HG03060 (cell line): ENCODE measurements at regions not wholly inside any gene's neighbourhood (a gene's known extent, or its start where the extent isn't known, plus 50 kb on each side); places are given as distances from the start of the nearest gene placed in this dataset.

Source experiments
- ATAC-seq: cut with Tn5 transposase; IDR thresholded peaks from one replicate; pipeline ENCODE4 v1.9.1; 2021; ENCODE audit warnings: low read depth, moderate number of reproducible peaks; ENCODE audit not compliant: unreplicated experiment

DNA sequence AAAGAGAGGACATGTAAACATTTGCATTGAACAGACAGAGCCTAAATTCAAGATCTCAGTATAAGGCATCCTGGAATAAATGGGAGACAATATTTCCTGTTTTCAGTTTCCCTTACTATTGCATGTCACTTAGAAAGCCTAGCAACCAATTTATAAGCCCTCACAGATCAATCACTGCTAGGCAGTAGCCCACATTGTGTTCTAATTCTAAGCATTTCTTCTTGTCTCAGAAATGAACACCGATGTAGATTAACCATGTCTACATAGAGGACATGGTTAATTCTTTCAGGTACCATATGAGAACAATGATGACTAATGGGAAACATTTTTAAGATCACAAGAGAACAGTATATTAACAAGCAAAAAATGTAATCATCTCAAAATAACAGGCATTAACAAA is 79.6 kb upstream of the HMHB1 start:
- ATAC-seq: no peak

DNA sequence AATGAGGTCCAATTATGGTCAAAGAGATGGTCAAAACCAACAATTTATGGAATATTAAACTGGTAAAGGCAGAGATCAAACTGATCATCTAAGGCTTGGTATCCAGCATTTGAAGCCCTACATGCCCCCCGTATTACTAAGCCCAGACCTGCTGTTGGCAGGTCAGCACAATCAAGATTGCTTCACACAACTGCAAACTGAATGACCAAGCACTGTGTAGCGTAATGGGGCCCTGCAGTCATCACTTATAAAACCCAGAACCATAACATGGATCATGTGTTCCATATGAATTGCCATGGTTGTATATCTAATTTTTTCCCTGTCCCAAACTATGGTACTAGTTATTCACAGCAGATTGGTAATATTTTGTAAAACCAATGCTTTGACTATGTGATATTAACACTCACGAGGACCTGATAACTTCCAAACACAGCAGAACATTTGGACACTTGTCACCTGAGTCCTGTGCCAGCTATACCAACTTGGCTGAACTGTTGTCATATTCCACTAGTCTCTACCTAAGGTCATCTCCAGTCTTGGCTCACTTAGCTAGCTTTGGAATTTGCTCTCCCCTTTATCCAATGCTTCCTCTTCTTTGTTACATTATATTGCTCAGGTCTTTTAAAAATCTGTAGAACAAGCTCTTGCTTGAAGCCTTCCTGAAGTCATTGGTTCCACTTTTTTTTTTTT is 81.7 kb upstream of the HMHB1 start:
- ATAC-seq: no peak

DNA sequence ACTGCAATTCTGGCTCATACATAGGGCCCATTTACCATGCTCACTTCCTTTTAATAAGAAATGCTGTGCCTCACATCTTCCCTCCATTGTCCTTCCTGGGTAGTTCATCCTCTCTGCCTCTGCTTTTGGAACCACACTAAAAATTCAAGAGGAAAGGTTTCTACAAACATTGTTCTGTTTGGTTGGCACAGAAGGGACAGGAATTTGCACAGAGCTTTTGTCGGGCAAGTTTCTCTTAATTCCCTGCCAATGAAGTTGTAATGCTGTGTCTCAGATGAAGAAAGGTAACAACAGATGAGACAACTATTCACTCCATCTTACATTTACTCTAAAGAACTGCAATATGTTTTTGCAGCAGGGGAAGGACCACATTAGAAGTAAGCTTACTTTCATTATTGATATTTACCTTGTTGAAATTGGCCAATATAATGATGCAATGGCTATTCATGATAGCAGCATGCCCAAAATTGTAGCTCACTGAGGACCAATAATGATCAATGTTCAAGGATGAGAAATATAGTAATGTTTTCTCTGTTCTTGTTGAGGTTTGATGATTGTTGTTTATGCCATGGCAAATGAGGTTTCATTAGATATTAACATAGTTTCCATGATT is 82.5 kb upstream of the HMHB1 start:
- no peak for ATAC-seq

DNA sequence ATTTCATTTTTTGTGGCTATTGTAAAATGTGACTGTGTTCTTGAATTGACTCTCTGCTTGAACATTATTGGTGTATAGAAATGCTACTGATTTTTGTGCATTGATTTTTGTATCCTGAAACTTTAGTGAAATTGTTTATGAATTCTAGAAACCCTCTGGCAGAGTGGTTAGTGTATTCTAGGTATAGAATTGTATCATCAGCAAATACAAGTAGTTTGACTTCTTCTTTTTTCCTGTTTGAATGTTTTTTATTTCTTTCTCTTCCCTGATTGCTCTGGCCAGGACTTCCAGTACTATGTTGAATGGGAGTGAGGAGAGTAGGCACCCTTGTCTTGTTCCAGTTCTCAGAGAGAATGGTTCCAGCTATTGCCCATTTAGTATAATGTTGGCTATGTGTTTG is 88.8 kb upstream of the HMHB1 start:
- no peak for ATAC-seq

DNA sequence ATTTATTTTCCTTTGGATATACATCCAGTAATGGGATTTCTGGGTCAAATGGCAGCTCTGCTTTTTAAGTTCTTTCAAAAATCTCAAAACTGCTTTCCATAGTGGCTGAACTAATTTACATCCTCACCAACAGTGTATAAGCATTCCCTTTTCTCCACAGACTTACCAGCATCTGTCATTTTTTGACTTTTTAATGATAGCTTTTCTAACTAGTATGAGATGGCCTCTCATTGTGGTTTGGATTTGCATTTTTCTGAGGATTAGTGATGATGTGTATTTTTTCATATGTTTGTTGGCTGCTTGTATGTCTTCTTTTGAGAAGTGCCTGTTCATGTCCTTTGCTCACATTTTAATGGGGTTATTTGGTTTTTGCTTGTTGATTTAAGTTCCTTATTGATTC is 90.0 kb upstream of the HMHB1 start:
- ATAC-seq: no peak

DNA sequence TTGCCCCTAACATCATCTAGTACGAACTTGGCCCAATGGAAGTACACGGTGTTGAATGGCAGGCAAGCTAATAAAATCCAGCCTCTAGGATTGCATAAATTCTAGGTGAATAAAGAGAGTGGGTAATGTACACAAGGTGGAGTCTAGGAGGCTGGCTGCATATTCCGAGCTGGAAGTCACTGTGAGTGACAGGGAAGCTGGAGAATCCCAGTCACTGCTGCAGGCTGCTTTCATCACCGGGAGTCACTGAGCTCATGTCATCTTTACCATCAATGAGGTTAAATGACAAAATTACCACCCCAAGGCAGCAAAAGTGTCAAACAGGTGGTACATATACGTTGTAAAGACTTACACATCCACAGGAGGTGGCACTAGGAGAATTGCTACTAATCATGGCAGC is 91.3 kb upstream of the HMHB1 start:
- no peak for ATAC-seq

DNA sequence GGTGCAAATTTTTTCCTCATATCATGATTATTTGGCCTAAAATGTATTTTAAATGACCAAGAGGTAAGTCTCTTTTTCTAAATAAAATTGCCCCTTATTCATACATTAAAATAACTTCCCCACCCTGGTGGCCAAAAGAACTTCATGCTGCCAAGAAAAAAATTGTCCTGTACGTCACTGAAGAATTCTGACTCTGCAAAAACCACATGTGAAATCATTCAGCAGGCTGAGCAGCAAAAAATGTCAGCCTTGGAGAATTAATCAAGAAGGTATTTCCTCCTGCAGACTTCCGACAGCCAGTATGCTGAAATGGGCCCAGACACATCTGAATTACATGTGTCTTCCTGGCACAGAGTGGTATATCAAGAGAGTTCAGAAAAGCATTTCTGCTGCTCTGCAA is 94.6 kb upstream of the HMHB1 start:
- ATAC-seq: no peak

DNA sequence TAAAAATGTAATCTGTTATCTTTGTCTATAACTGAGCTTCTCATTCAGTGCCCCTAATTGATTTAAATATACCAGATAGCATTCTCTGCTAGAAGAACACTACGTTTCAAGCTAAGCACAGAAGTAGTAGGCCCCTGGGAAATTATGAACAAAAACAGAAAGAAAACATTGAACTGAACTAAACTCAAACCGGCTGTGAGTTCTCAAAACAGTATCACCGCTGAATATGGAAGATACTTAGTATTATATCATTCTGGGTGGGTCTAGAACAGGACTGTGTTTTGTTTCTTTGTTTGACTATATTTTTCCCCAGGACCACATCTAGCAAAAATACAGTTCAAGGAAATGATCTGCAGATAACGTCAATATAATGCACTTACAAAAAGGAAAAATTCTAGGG is 95.1 kb upstream of the HMHB1 start:
- no peak for ATAC-seq

DNA sequence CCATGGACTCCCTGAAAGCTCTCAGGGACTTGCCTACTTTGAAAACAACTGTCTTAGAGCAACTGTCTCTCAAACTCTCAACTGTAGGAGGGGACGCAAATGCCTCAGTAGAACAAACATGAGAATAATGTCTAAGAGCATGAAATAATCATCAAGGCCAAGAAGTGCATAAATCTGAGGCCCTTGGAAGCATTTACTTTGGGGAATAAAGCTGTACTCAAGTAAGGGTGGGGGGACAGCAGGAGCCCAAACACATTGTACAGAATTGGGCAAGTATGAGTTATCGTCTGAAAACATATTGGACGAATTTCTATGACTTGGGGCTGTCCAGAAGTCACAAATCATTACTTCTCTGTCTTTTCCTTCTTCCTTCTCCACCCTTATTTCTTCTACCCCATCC is 96.3 kb upstream of the HMHB1 start:
- no peak for ATAC-seq

DNA sequence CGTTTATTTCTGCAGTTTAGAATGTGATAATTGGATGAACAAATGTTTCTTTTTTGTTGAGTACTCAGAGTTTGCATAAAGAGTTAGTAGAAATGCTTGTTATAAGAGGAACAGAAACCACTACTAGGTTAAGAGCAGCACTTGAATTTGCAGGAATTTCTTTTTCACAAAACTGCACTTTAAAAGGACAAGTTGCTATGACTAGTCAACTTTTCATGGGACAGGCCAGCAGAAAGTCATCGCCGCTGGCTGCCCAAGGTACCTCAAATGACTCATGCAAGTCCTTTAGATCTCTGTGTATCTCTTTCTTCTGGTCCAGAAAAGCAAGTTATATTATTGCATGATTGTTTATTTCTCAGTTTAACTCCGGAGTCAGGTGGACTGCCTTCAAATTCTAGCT is 97.3 kb upstream of the HMHB1 start:
- ATAC-seq: no peak

DNA sequence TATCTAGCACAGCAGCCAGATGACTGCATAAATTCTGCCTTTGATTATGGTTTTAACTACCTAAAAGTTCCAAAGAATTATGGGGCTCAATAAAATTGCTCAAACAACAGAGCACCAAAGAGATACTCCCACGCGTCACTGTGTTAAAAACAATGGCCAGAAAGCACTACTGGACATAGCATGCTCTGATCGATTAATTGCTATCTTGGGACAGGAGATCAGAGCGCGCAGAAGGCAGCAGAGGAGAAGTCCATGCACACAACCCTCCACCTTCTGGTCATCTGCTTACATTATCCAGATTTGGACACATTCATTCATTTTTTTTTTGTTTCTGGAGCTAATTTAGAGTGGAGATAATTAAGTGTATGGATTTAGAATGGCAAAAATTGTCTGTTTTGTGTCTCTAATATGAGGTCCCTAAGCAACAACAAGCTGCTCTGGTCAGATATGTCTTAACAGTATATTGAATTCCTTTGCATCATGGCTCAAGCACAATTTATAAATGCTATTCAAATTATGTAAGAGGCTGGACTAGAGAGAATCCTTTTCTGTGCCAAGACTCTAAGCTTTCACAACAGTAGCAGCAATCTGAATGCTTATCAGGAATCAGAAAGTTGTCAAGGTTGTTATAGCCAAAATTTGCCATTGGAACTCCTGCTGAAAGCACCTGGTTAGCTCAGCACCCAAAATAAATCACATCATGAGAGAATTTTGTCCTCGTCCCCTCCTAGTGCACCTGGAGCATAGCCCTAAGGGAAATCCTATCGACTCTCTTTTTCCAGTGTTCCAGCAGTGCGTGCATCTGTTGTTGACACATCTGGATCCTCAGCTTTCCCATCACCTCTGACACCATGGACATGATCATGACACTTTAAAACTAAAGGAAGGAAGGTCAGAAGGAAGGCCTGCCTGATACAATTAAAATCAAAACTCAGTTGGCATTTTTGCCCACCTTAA is 98.6 kb upstream of the HMHB1 start:
- no peak for ATAC-seq

DNA sequence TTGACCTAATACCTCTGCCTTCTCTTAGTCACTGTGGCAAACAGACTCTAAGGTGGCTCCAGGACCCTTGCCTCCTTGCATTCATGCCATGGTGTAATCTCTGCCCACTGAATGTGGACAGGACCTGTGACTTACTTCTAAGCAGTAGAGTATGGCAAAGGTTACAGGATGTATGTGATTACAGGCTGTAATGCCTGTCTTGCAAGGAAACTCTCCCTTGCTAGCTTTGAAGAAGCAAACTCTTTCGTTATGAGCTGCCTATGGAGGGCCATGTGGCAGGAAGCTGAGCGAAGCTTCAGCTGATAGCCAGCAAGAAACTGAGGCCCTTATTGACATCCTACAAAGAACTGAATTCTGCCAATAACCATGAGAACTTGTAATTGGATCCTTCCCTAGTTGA is 103.3 kb upstream of the HMHB1 start:
- ATAC-seq: no peak

DNA sequence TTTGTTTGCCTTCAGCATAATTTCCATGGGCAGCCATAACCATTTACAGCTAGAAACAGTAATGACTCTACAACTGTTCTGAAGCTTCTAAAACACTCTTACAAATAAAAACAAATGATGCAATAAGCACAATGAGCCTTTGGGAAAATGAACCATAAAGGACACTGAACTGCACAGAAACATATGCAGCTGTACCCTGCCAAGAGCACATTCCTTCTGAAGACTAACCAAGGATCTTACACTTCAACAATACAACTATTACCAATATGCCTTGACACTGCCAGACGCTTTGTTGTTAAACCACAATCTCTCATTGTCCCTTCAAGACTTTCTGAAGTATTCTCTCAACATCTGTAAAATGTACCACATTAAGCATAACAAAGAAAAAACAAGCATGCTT is 104.2 kb upstream of the HMHB1 start:
- no peak for ATAC-seq

DNA sequence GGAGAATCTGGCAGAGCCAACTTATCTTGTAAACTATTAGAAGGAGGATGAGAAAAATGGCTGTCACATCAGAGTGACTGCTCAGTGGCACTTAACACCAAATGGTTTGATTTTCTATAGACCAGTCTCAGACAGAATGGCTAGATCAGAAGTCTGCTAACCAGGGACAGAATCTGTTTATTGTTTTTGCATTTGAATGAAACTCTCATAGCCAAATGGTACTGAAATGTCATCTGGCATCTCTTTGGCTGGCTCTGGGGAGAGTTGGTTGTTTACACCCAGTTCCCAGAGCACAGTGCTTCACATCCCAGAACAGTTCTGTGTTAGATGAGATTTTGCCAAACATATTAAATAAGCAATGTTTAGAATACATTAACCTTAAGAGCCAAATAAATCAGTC is 106.6 kb upstream of the HMHB1 start:
- ATAC-seq: no peak

DNA sequence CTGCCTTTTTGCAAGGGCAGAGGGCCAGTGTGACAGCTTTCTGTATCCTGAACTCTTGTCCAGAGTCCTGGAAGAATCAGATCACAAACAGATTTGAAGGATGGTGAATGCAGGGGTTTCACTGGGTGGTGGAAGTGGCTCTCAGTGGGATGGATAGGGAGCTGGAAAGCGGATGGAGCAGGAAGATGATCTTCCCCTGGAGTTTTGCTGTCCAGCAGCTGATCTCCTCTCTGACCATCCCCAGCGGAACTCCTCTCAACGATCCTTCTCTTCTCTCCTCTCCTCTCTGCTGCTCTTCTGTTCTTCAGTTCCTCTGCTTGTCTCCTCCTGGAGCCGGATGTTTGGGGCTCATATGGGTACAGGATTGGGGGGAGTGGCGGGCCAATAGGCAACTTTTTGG is 108.3 kb upstream of the HMHB1 start:
- no peak for ATAC-seq

DNA sequence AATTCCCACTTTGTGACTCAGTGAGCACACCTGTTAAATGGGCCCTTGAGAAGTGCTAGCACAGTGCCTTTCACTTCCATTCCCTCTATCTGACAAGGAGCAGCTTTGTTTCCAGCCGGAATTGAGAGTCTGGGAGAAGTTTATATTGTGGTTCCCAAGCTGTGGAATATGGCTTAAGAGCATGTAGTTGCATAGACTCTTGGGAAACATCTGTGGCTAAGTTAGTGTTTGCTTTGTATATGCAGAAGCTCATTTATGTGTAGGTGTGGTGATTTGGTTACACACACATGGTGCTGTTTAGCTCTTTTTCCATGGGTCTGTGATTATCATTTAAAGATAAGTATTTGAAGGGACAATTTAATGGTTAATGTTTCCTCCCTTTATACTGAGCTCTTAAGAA is 110.5 kb upstream of the HMHB1 start:
- ATAC-seq: no peak

DNA sequence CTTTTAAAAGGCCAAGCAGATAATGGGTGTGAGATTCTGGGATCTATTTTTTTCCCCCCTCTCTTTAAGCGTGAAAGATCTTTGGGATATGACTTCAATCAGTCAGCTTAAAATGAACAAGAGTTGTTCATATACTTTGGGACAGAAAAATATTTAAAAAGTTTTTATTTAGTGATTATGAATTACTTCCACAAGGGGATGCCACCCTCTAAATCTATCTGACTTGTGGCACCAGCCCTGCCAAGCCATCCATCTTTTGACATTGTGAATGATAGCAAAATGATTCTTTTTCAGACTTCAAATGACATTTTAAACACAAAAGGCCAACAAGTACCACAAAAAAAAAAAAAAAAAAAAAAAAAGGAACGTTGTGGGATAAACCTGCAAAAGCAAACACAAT is 111.0 kb upstream of the HMHB1 start:
- no peak for ATAC-seq

DNA sequence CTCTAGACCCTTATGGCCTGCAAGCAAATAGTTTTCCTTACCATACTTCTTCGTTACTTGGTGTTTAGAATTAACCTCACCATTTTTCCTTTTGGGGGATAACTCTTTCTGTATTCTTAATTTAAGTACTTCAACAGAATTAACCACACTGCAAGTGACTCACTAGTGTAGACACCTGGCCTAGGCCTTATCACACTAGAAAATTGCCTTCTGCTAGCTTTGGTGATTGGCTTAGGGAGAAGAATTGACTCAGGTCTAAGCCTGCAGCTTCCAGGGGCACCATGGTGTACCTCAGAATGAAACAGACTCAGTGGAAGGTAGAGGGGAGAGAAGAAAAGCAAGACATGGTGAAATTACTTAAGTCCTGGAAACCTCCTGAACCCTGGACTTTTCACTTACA is 112.8 kb upstream of the HMHB1 start:
- no peak for ATAC-seq

DNA sequence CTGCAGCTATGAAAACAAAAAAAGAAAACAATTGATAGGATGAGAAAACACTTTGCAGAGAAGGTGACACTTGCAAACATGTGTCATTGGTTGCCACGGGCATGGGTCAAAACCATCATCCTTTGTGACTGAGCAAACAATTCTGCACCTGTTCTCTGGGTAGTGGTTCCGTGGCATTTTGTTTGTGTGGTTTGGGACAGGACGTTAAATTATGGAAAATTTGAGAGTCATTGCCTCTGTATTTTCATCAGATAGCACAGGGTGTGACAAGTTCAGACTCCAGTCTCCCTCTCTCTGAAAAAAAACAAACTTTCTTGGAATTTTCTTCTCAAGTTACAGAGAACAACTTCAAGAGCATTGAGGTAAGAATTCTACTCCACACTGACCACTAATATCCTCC is 113.4 kb upstream of the HMHB1 start:
- no peak for ATAC-seq

DNA sequence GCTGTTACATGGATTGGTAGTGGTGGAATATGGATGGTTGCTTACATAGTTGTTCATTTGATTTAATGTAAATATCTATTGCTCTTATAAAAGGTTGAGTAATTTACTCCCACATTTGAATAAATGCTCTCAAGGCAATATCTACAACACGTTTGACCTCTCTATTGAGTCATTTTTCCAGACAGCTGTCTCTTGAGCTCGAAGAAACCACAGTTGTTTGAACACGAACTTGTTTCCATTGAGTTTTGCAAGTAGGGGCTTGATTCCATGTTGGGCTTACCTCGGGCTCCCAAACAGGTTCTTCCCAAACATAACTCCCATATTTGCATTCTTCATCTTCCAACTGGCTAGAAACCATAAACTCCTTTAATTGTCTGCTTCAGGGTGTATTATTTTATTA is 115.0 kb upstream of the HMHB1 start:
- no peak for ATAC-seq

DNA sequence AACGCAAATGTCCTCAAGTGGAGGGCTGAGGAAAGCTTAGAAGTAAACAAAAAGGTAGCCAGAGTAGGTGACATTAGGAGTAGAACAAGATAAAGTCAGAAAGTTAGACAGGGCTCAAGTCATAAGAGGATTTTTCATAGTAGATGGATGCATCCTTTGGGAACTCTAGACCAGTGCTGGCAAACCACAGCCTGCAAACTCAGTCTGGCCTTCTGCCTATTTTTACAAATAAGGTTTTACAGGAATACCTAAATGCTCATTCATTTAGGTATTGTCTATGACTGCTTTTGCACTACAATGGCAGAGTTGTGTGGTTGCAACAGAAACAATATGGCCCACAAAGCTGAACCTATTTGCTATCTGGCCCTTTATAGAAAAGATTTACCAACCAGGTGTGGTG is 116.0 kb upstream of the HMHB1 start:
- no peak for ATAC-seq
